HG03097 (cell line): ENCODE measurements at regions not wholly inside any gene's neighbourhood (a gene's known extent, or its start where the extent isn't known, plus 50 kb on each side); places are given as distances from the start of the nearest gene placed in this dataset.

Experiments used
- ATAC-seq: cut with Tn5 transposase; IDR thresholded peaks from one replicate; pipeline ENCODE4 v1.9.1; 2021; ENCODE audit not compliant: unreplicated experiment, low FRiP score

- no peak for ATAC-seq
Measured at GRCh38 chr7:116340943-116341907, 130.9 kb downstream of the TES start.

- ATAC-seq, result no peak
Measured at GRCh38 chr7:116342125-116342524, 131.8 kb downstream of the TES start.

- no peak for ATAC-seq
Measured at GRCh38 chr7:116347151-116347832, 137.0 kb downstream of the TES start.

- no peak for ATAC-seq
Measured at GRCh38 chr7:116348346-116348745, 138.0 kb downstream of the TES start.

- ATAC-seq, result no peak
Measured at GRCh38 chr7:116351966-116352365, 141.6 kb downstream of the TES start.

- ATAC-seq, result no peak
Measured at GRCh38 chr7:116353647-116354046, 143.3 kb downstream of the TES start.

- ATAC-seq, result no peak
Measured at GRCh38 chr7:116354171-116354545, 143.8 kb downstream of the TES start.

- no peak for ATAC-seq
Measured at GRCh38 chr7:116354546-116355423, 144.4 kb downstream of the TES start.

- no peak for ATAC-seq
Measured at GRCh38 chr7:116355424-116355765, 144.1 kb upstream of the CAV2 start.

- ATAC-seq, result no peak
Measured at GRCh38 chr7:116356333-116356965, 143.1 kb upstream of the CAV2 start.

- no peak for ATAC-seq
Measured at GRCh38 chr7:116356979-116357378, 142.6 kb upstream of the CAV2 start.

GRCh38 chr7:116357781-116358670 lies 141.5 kb upstream of the CAV2 start:
- no peak for ATAC-seq

GRCh38 chr7:116361767-116362166 lies 137.8 kb upstream of the CAV2 start:
- no peak for ATAC-seq

- ATAC-seq, result no peak
Measured at GRCh38 chr7:116363637-116364432, 135.7 kb upstream of the CAV2 start.

- no peak for ATAC-seq
Measured at GRCh38 chr7:116364469-116364868, 135.1 kb upstream of the CAV2 start.

- no peak for ATAC-seq
Measured at GRCh38 chr7:116365797-116366196, 133.7 kb upstream of the CAV2 start.

GRCh38 chr7:116367171-116367813 lies 132.2 kb upstream of the CAV2 start:
- ATAC-seq, result no peak

GRCh38 chr7:116368965-116369364 lies 130.6 kb upstream of the CAV2 start:
- no peak for ATAC-seq
